ENCODE measurements at regions not wholly inside any gene's neighbourhood (a gene's known extent, or its start where the extent isn't known, plus 50 kb on each side); places are given as distances from the start of the nearest gene placed in this dataset.

DNA sequence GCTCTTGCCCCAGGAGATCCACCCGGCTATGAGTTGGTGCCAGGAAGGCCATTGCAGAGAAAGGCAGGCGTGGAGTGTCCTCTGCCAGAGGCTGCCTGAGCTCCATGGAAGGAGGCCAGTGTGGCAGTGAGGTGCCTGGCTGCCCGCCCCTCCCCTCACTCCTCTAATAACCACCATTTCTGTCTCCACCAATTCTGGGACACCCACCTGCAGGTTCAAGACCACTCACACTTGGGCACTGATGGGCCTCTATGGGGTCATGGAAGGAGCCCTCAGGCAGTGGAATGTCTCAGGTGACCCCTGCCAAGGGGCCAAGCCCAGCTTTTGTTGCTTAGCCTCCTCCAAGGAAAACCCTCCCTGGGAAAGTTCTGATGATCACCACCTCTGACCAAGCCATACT, 731.6 kb downstream of the MATN1 start:
- H3K27me3 ChIP-seq (ENCODE audit: insufficient read depth, low read depth, low read length), result no peaks in the 10 kb centered on the region

DNA sequence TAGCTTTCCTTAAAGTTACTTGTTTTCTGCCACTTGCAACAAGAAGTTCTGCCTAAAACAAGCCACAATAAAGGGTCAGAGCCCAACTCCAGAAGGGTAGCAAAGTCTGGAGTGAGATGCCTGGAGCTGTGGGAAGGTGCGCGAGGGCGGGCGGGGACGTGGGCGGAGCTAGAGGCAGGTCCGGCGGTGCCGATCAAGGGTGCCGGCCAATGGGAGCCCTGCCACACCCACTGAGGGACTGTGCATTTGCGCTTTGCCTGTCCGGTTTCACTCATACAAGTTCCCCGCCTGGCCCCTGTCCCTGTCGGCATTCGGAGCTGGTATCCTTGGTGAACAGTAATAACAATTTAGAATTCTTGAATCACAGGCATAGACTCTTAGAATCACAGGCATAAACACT, 732.4 kb downstream of the MATN1 start:
- no peak overlapping the region for H3K4me2 ChIP-seq (ENCODE audit: low read length)
- H3F3A ChIP-seq (ENCODE audit: insufficient read depth, low read length, poor library complexity, severe bottlenecking), result no peaks in the 10 kb centered on the region
- no peaks in the 10 kb centered on the region for H3K9me2 ChIP-seq (ENCODE audit: insufficient read depth, low read length)
- no peaks in the 10 kb centered on the region for H3K27me3 ChIP-seq (ENCODE audit: insufficient read depth, low read depth, low read length)
- H3K4me3 ChIP-seq (ENCODE audit: low read length), result no peak overlapping the region
- H3K27ac ChIP-seq (ENCODE audit: low read length), result no peak overlapping the region
- H2AFZ ChIP-seq (ENCODE audit: low read depth, low read length), result no peak overlapping the region
- H4K20me1 ChIP-seq (ENCODE audit: insufficient read depth), result no peaks in the 10 kb centered on the region
- H3K9me3 ChIP-seq (ENCODE audit: low read length), result no peaks in the 10 kb centered on the region
- TF ChIP-seq EZH2 (IDR thresholded peaks at IDR 0.05; ENCODE audit: borderline replicate concordance, insufficient read depth, low read length, poor library complexity, severe bottlenecking), result no peak
- TF ChIP-seq, protein P1, sequence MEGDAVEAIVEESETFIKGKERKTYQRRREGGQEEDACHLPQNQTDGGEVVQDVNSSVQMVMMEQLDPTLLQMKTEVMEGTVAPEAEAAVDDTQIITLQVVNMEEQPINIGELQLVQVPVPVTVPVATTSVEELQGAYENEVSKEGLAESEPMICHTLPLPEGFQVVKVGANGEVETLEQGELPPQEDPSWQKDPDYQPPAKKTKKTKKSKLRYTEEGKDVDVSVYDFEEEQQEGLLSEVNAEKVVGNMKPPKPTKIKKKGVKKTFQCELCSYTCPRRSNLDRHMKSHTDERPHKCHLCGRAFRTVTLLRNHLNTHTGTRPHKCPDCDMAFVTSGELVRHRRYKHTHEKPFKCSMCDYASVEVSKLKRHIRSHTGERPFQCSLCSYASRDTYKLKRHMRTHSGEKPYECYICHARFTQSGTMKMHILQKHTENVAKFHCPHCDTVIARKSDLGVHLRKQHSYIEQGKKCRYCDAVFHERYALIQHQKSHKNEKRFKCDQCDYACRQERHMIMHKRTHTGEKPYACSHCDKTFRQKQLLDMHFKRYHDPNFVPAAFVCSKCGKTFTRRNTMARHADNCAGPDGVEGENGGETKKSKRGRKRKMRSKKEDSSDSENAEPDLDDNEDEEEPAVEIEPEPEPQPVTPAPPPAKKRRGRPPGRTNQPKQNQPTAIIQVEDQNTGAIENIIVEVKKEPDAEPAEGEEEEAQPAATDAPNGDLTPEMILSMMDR (IDR thresholded peaks at IDR 0.05; ENCODE audit: poor library complexity, severe bottlenecking), result no peak
- TF ChIP-seq POLR2AphosphoS5 (IDR thresholded peaks at IDR 0.05), result no peak
- TF ChIP-seq RAD21 (conservative IDR thresholded peaks at IDR 0.05), result no peak
- no peak for TF ChIP-seq TAF1 (IDR thresholded peaks at IDR 0.05; ENCODE audit: low read depth)
- no peak for TF ChIP-seq EP300 (conservative IDR thresholded peaks at IDR 0.05; ENCODE audit: poor library complexity, severe bottlenecking)
- TF ChIP-seq, protein P2, sequence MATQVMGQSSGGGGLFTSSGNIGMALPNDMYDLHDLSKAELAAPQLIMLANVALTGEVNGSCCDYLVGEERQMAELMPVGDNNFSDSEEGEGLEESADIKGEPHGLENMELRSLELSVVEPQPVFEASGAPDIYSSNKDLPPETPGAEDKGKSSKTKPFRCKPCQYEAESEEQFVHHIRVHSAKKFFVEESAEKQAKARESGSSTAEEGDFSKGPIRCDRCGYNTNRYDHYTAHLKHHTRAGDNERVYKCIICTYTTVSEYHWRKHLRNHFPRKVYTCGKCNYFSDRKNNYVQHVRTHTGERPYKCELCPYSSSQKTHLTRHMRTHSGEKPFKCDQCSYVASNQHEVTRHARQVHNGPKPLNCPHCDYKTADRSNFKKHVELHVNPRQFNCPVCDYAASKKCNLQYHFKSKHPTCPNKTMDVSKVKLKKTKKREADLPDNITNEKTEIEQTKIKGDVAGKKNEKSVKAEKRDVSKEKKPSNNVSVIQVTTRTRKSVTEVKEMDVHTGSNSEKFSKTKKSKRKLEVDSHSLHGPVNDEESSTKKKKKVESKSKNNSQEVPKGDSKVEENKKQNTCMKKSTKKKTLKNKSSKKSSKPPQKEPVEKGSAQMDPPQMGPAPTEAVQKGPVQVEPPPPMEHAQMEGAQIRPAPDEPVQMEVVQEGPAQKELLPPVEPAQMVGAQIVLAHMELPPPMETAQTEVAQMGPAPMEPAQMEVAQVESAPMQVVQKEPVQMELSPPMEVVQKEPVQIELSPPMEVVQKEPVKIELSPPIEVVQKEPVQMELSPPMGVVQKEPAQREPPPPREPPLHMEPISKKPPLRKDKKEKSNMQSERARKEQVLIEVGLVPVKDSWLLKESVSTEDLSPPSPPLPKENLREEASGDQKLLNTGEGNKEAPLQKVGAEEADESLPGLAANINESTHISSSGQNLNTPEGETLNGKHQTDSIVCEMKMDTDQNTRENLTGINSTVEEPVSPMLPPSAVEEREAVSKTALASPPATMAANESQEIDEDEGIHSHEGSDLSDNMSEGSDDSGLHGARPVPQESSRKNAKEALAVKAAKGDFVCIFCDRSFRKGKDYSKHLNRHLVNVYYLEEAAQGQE (IDR thresholded peaks at IDR 0.05; ENCODE audit: borderline replicate concordance), result no peak
- TF ChIP-seq SMC3 (conservative IDR thresholded peaks at IDR 0.05; ENCODE audit: poor library complexity), result no peak
- no peak for TF ChIP-seq MXI1 (conservative IDR thresholded peaks at IDR 0.05; ENCODE audit: poor library complexity, severe bottlenecking)
- H3K9ac ChIP-seq (ENCODE audit: low read length), result no peak overlapping the region
- H3K36me3 ChIP-seq (ENCODE audit: insufficient read depth, low read length), result no peaks in the 10 kb centered on the region
- H3K79me2 ChIP-seq (replicated peaks; ENCODE audit: insufficient read depth, low read length), result no peaks in the 10 kb centered on the region

More for the DNA sequence above, 731.6 kb downstream of the MATN1 start:
- H4K20me1 ChIP-seq (ENCODE audit: insufficient read depth), result no peaks in the 10 kb centered on the region
- H3K27ac ChIP-seq (ENCODE audit: low read length), result no peak overlapping the region
- no peak overlapping the region for H2AFZ ChIP-seq (ENCODE audit: low read depth, low read length)
- no peaks in the 10 kb centered on the region for H3K79me2 ChIP-seq (replicated peaks; ENCODE audit: insufficient read depth, low read length)
- no peaks in the 10 kb centered on the region for H3K9me2 ChIP-seq (ENCODE audit: insufficient read depth, low read length)
- TF ChIP-seq SMC3 (conservative IDR thresholded peaks at IDR 0.05; ENCODE audit: poor library complexity), result no peak
- no peaks in the 10 kb centered on the region for H3K9me3 ChIP-seq (ENCODE audit: low read length)
- H3K4me2 ChIP-seq (ENCODE audit: low read length), result no peak overlapping the region
- no peak overlapping the region for H3K4me3 ChIP-seq (ENCODE audit: low read length)
- no peaks in the 10 kb centered on the region for H3F3A ChIP-seq (ENCODE audit: insufficient read depth, low read length, poor library complexity, severe bottlenecking)
- H3K36me3 ChIP-seq (ENCODE audit: insufficient read depth, low read length), result no peaks in the 10 kb centered on the region
- no peak overlapping the region for H3K9ac ChIP-seq (ENCODE audit: low read length)

DNA sequence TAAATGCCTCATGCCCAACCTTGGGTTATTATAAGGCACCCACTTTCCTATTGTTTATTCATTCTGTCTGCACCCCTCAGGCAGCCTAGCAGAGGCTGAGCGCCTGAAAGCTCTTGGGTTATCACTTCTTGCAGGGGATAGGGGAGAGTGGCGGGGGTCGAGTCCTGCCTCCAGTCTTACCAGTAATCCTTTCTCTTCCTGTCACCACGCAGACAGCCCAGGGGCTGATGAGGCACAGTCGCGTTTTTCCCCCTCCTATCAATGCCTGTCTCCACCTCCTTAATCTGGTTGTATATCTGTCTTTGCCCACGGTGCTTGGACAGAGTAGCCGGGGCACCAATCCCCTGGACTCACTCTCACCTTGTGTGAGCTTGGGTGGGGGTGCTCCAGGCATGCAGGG, 733.1 kb downstream of the MATN1 start:
- H3K4me2 ChIP-seq (ENCODE audit: low read length), result no peak overlapping the region
- no peaks in the 10 kb centered on the region for H4K20me1 ChIP-seq (ENCODE audit: insufficient read depth)
- no peak overlapping the region for H2AFZ ChIP-seq (ENCODE audit: low read depth, low read length)
- no peak overlapping the region for H3K9ac ChIP-seq (ENCODE audit: low read length)
- H3K79me2 ChIP-seq (replicated peaks; ENCODE audit: insufficient read depth, low read length), result no peaks in the 10 kb centered on the region
- no peaks in the 10 kb centered on the region for H3F3A ChIP-seq (ENCODE audit: insufficient read depth, low read length, poor library complexity, severe bottlenecking)
- H3K36me3 ChIP-seq (ENCODE audit: insufficient read depth, low read length), result no peaks in the 10 kb centered on the region
- no peaks in the 10 kb centered on the region for H3K9me2 ChIP-seq (ENCODE audit: insufficient read depth, low read length)
- TF ChIP-seq POLR2AphosphoS5 (IDR thresholded peaks at IDR 0.05) (no peak), SMC3 (conservative IDR thresholded peaks at IDR 0.05; ENCODE audit: poor library complexity) (no peak), EZH2 (IDR thresholded peaks at IDR 0.05; ENCODE audit: borderline replicate concordance, insufficient read depth, low read length, poor library complexity, severe bottlenecking) (no peak), RAD21 (conservative IDR thresholded peaks at IDR 0.05) (no peak), MXI1 (conservative IDR thresholded peaks at IDR 0.05; ENCODE audit: poor library complexity, severe bottlenecking) (no peak), EP300 (conservative IDR thresholded peaks at IDR 0.05; ENCODE audit: poor library complexity, severe bottlenecking) (no peak), TAF1 (IDR thresholded peaks at IDR 0.05; ENCODE audit: low read depth) (no peak)
- TF ChIP-seq, protein P1 (IDR thresholded peaks at IDR 0.05; ENCODE audit: poor library complexity, severe bottlenecking), result no peak
- TF ChIP-seq, protein P2 (IDR thresholded peaks at IDR 0.05; ENCODE audit: borderline replicate concordance), result no peak
- H3K9me3 ChIP-seq (ENCODE audit: low read length), result no peaks in the 10 kb centered on the region
- H3K27ac ChIP-seq (ENCODE audit: low read length), result no peak overlapping the region
- no peak overlapping the region for H3K4me3 ChIP-seq (ENCODE audit: low read length)
- no peaks in the 10 kb centered on the region for H3K27me3 ChIP-seq (ENCODE audit: insufficient read depth, low read depth, low read length)

Measured in neural cell (in vitro differentiated cells).